Lung (tissue), 11 donors: ENCODE measurements at regions not wholly inside any gene's neighbourhood (a gene's known extent, or its start where the extent isn't known, plus 50 kb on each side); places are given as distances from the start of the nearest gene placed in this dataset.

Experiments used
- ATAC-seq: fragments of 200-7000 bp; cut with Tn5 transposase; one replicate; pipeline ENCODE4 v1.9.1; 2020; ENCODE audit warnings: moderate number of reproducible peaks; ENCODE audit not compliant: insufficient read depth, low FRiP score
- DNase-seq, 3 donors: peaks; one replicate each; pipeline ENCODE4 v3.0.0-alpha.2; 2013 to 2017
- H3K27ac ChIP-seq, 2 donors: one replicate each; pipeline ENCODE4 v1.5.1; 2013; ENCODE audit warnings: mild to moderate bottlenecking in 2 of 2, moderate library complexity in 2 of 2, control low read depth in 1 of 2, inconsistent platforms in 1 of 2, low read depth in 1 of 2, low read length in 1 of 2
- H3K27me3 ChIP-seq, 3 donors: one replicate each; pipeline ENCODE4 v1.5.1; 2013; ENCODE audit warnings: low read length in 2 of 3; ENCODE audit not compliant: control insufficient read depth in 3 of 3, insufficient read depth in 3 of 3
- H3K36me3 ChIP-seq, 4 donors: one replicate each; pipeline ENCODE4 v1.5.1; 2013; ENCODE audit warnings: low read length in 4 of 4, mild to moderate bottlenecking in 1 of 4, moderate library complexity in 1 of 4; ENCODE audit not compliant: control insufficient read depth in 4 of 4, insufficient read depth in 4 of 4
- H3K4me1 ChIP-seq, 5 donors: one replicate each; pipeline ENCODE4 v1.5.1; 2013; ENCODE audit warnings: low read length in 5 of 5, mild to moderate bottlenecking in 2 of 5, moderate library complexity in 1 of 5; ENCODE audit not compliant: control insufficient read depth in 5 of 5, insufficient read depth in 5 of 5
- H3K4me3 ChIP-seq: one replicate; pipeline ENCODE4 v1.5.1; 2013; ENCODE audit warnings: mild to moderate bottlenecking, control low read depth, moderate library complexity
- H3K9ac ChIP-seq, 2 donors: one replicate each; pipeline ENCODE4 v1.5.1; 2013; ENCODE audit warnings: low read length in 2 of 2, control low read depth in 1 of 2; ENCODE audit not compliant: insufficient read depth in 1 of 2
- H3K9me3 ChIP-seq, 4 donors: one replicate each; pipeline ENCODE4 v1.5.1; 2013; ENCODE audit warnings: low read length in 3 of 4, mild to moderate bottlenecking in 1 of 4, moderate library complexity in 1 of 4; ENCODE audit not compliant: control insufficient read depth in 4 of 4, insufficient read depth in 3 of 4
- CTCF ChIP-seq: IDR thresholded peaks from 2 replicates; pipeline ENCODE4 v1.5.1; 2012; ENCODE audit warnings: mild to moderate bottlenecking; ENCODE audit errors: control extremely low read depth, extremely low read depth
- WGBS, 2 donors: extraction: QIAGEN DNeasy Blood & Tissue Kit; methylation state at CpG; one replicate each; pipeline ENCODE4 v1.1.7; 2013; 5-methylcytosine and 5-hydroxymethylcytosine counted together
- donor health status: control.
- donor health status: control.
- donor health status: Bipolar disorder and iron deficiency.
- donor health status: healthy.
- donor health status: DM: yes; HTN: yes; CAD: no.

- TF ChIP-seq CTCF, result no peak
- no peak overlapping the region for H3K4me3 ChIP-seq
- WGBS, 2 donors, result 82 to 83% methylated on average over 16 of the region's 16 CpGs
- H3K27ac ChIP-seq, result no peak overlapping the region
- H3K9me3 ChIP-seq, result no peaks in the 10 kb centered on the region
- no peak for ATAC-seq
- no peak overlapping the region for H3K9ac ChIP-seq
- H3K27me3 ChIP-seq, result peaks cover 0 to 11% (median 0%) of the 10 kb centered on the region in 3 donors
- no peaks in the 10 kb centered on the region for H3K36me3 ChIP-seq
- no peak for DNase-seq
- no peaks in the 10 kb centered on the region for H3K4me1 ChIP-seq
Observed at GRCh38 chr22:22123118-22123959, 121.2 kb upstream of the VPREB1 start.

- DNase-seq, result no peak
- TF ChIP-seq CTCF, result no peak
- WGBS, 2 donors, result 84 to 86% methylated on average over 4 of the region's 4 CpGs
Observed at GRCh38 chr22:22122348-22123117, 122.1 kb upstream of the VPREB1 start.

GRCh38 chr22:22121445-22121844, 123.1 kb upstream of the VPREB1 start:
- Histone ChIP-seq H3K27me3 (peaks cover 0 to 13% (median 0%) of the 10 kb centered on the region in 3 donors), H3K9me3 (no peaks in the 10 kb centered on the region), H3K27ac (no peak overlapping the region), H3K9ac (no peak overlapping the region), H3K36me3 (no peaks in the 10 kb centered on the region), H3K4me1 (no peaks in the 10 kb centered on the region), H3K4me3 (no peak overlapping the region)
- DNase-seq, result no peak
- TF ChIP-seq CTCF, result no peak
- ATAC-seq, result no peak

More at GRCh38 chr22:22122348-22123117, 122.1 kb upstream of the VPREB1 start:
- Histone ChIP-seq H3K4me1 (no peaks in the 10 kb centered on the region), H3K9ac (no peak overlapping the region), H3K27ac (no peak overlapping the region), H3K9me3 (no peaks in the 10 kb centered on the region), H3K4me3 (no peak overlapping the region), H3K36me3 (no peaks in the 10 kb centered on the region), H3K27me3 (peaks cover 0 to 13% (median 0%) of the 10 kb centered on the region in 3 donors)
- no peak for ATAC-seq
